SK-N-MC (cell line): ENCODE measurements at regions not wholly inside any gene's neighbourhood (a gene's known extent, or its start where the extent isn't known, plus 50 kb on each side); places are given as distances from the start of the nearest gene placed in this dataset.
"Not testable (repeated sequence)": the region's sequence is repeated elsewhere in the genome, so short reads cannot be mapped to it uniquely, and the experiment has no call there.

Source experiments
- DNase-seq: peaks from one replicate; pipeline ENCODE4 v3.0.0-alpha.2; 2011; ENCODE audit warnings: low read depth, low spot score
- H3K27ac ChIP-seq: fragments of 200-600 bp; sonication (generic); 2 replicates; pipeline ENCODE4 v1.5.1; 2016; ENCODE audit warnings: mixed run types
- H3K36me3 ChIP-seq: fragments of 200-600 bp; sonication (generic); 2 replicates; pipeline ENCODE4 v1.6.1; 2017; ENCODE audit warnings: antibody characterized with exemption, low read length, mixed read lengths; ENCODE audit not compliant: insufficient read depth
- H3K4me3 ChIP-seq: fragments of 200-600 bp; sonication (generic); 2 replicates; pipeline ENCODE4 v1.5.1; 2016
- H3K9ac ChIP-seq: fragments of 200-600 bp; sonication (generic); 2 replicates; pipeline ENCODE4 v1.8.0; 2017; ENCODE audit warnings: mixed run types, mixed read lengths; ENCODE audit not compliant: insufficient read length
- H3K9me3 ChIP-seq: fragments of 200-600 bp; sonication (generic); 2 replicates; pipeline ENCODE4 v1.6.1; 2017; ENCODE audit warnings: low read depth, mild to moderate bottlenecking, antibody characterized with exemption, low read length, moderate library complexity, mixed read lengths
- EZH2 ChIP-seq: fragments of 200-600 bp; sonication (generic); IDR thresholded peaks from one replicate; pipeline ENCODE4 v1.6.1; 2017; ENCODE audit warnings: antibody characterized with exemption
- FOXP2 ChIP-seq: optimal IDR thresholded peaks from 2 replicates; pipeline ENCODE3; 2011; ENCODE audit warnings: mild to moderate bottlenecking, moderate library complexity; ENCODE audit not compliant: insufficient read depth; ENCODE audit errors: extremely low read length, control extremely low read depth
- POLR2AphosphoS5 ChIP-seq: IDR thresholded peaks from 2 replicates; pipeline ENCODE4 v1.6.1; 2012; ENCODE audit warnings: mild to moderate bottlenecking, low read depth, low read length, borderline replicate concordance

DNA sequence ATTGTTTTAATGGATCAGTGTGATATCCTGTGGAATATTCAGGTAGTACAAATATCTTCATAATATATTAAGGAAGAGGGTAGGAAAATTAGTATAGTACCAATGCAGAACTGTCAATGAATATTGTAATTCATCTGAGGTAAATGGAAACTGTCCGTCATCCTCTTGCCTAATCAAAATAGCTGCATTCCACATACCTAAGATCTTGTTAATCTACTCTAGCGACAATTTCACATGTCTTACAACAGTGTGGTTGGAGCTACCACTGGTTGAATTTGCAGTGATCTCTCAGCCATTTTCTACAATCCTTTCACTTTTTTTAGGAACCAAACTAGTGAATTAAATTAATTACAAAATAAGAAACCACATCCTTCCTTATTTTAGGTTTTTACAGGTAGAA lies 117.5 kb downstream of the PCDH18 start:
- Histone ChIP-seq H3K9me3 (no peaks in the 10 kb centered on the region), H3K4me3 (no peak overlapping the region), H3K9ac (no peak overlapping the region), H3K36me3 (no peaks in the 10 kb centered on the region), H3K27ac (no peak overlapping the region)
- TF ChIP-seq POLR2AphosphoS5 (no peak), EZH2 (no peak), FOXP2 (no peak)
- DNase-seq = no peak

- Histone ChIP-seq H3K36me3 (no peaks in the 10 kb centered on the region), H3K27ac (no peak overlapping the region), H3K9ac (no peak overlapping the region), H3K9me3 (peaks cover 4% of the 10 kb centered on the region; the same call in 1 of the 2 replicates), H3K4me3 (no peak overlapping the region)
- TF ChIP-seq EZH2 (no peak), POLR2AphosphoS5 (no peak), FOXP2 (no peak)
- no peak for DNase-seq
Measured at GRCh38 chr4:137408527-137409177, 123.6 kb downstream of the PCDH18 start.

- not testable (repeated sequence) for DNase-seq, H3K27ac ChIP-seq, H3K9ac ChIP-seq, H3K4me3 ChIP-seq, H3K36me3 ChIP-seq, H3K9me3 ChIP-seq
Measured at GRCh38 chr4:137405833-137406232, 126.5 kb downstream of the PCDH18 start.

- DNase-seq = no peak
Measured at GRCh38 chr4:137394018-137394417, 138.3 kb downstream of the PCDH18 start.

GRCh38 chr4:137393044-137393443 lies 139.2 kb downstream of the PCDH18 start:
- DNase-seq = no peak
- Histone ChIP-seq H3K4me3 (no peak overlapping the region), H3K9ac (no peak overlapping the region), H3K9me3 (no peaks in the 10 kb centered on the region), H3K36me3 (no peaks in the 10 kb centered on the region), H3K27ac (peak overlapping the region; percentile 61; the same call in 1 of the 2 replicates)
- TF ChIP-seq POLR2AphosphoS5 (no peak), EZH2 (no peak), FOXP2 (no peak)

More at GRCh38 chr4:137394018-137394417, 138.3 kb downstream of the PCDH18 start:
- no peaks in the 10 kb centered on the region for H3K36me3 ChIP-seq
- peak overlapping the region; percentile 40 for H3K27ac ChIP-seq
- no peak overlapping the region for H3K9ac ChIP-seq
- no peaks in the 10 kb centered on the region for H3K9me3 ChIP-seq
- TF ChIP-seq EZH2 = no peak
- no peak for TF ChIP-seq FOXP2
- TF ChIP-seq POLR2AphosphoS5 = no peak
- H3K4me3 ChIP-seq = peak overlapping the region; percentile 35

GRCh38 chr4:137390707-137391106 lies 141.6 kb downstream of the PCDH18 start:
- TF ChIP-seq FOXP2 = peak; percentile 87
- peak; percentile 83; the same call in 1 of the 2 replicates for TF ChIP-seq POLR2AphosphoS5
- TF ChIP-seq EZH2 = no peak
- H3K36me3 ChIP-seq = no peaks in the 10 kb centered on the region
- DNase-seq = peak; percentile 94
- H3K9ac ChIP-seq = peak overlapping the region; percentile 66
- H3K27ac ChIP-seq = peak overlapping the region; percentile 98
- peak overlapping the region; percentile 65 for H3K4me3 ChIP-seq
- H3K9me3 ChIP-seq = no peaks in the 10 kb centered on the region; the same call in 1 of the 2 replicates

GRCh38 chr4:137389911-137390520 lies 142.3 kb downstream of the PCDH18 start:
- Histone ChIP-seq H3K27ac (peak overlapping the region; percentile 98), H3K36me3 (no peaks in the 10 kb centered on the region), H3K4me3 (peak overlapping the region; percentile 65), H3K9ac (peak overlapping the region; percentile 66), H3K9me3 (no peaks in the 10 kb centered on the region; the same call in 1 of the 2 replicates)
- no peak for DNase-seq
- no peak for TF ChIP-seq POLR2AphosphoS5
- no peak for TF ChIP-seq EZH2
- no peak for TF ChIP-seq FOXP2

DNA sequence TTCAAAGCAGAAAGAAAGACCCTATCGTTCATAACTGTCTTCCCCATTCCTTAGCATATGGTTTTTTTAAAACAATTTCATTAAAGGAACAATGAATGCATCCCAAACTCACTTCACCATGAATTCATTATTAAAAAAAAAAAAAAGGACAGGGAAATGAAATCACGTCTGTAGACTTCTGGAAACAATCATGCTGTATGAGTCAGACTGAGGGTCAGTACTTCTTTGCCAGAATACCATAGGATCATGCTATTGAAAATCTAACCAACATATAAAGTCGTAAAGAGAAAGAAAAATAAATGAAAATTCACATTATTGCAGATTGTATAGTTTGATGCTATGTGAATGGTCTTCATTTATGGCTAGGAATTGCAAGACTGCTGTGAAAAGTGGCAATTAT lies 144.4 kb downstream of the PCDH18 start:
- no peak for TF ChIP-seq EZH2
- TF ChIP-seq POLR2AphosphoS5 = no peak
- no peak for TF ChIP-seq FOXP2
- H3K9me3 ChIP-seq = no peaks in the 10 kb centered on the region; the same call in 1 of the 2 replicates
- H3K36me3 ChIP-seq = no peaks in the 10 kb centered on the region
- H3K9ac ChIP-seq = no peak overlapping the region
- H3K27ac ChIP-seq = no peak overlapping the region
- no peak overlapping the region for H3K4me3 ChIP-seq
- no peak for DNase-seq

DNA sequence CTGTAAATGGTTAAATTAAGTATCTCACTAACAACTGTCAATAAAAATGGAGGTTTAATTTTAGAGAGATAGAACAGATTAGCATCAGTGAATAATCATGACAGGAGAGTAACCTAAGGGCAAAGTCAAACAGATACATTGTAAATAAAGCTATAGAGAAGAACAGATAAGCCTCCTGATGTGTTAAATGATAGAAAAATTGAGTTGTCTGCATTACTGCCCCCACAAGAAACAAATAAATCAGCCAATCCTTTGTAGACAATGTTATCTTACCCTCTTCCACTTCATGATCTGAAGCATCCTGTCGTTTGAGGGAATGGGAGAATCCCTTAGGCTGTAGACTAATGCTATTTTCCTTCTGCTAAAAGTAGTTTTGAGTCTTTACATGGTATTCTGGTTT lies 147.8 kb downstream of the PCDH18 start:
- TF ChIP-seq EZH2 (no peak), POLR2AphosphoS5 (no peak), FOXP2 (no peak)
- Histone ChIP-seq H3K27ac (no peak overlapping the region), H3K9me3 (peaks cover 3% of the 10 kb centered on the region; the same call in 1 of the 2 replicates), H3K9ac (no peak overlapping the region), H3K36me3 (no peaks in the 10 kb centered on the region), H3K4me3 (no peak overlapping the region)
- DNase-seq = no peak
